B cell (primary cell): ENCODE measurements at regions not wholly inside any gene's neighbourhood (a gene's known extent, or its start where the extent isn't known, plus 50 kb on each side); places are given as distances from the start of the nearest gene placed in this dataset.

Experiments used
- CTCF ChIP-seq: fragments of 200-600 bp; IDR thresholded peaks from one replicate; pipeline ENCODE4 v1.8.0; 2022; ENCODE audit warnings: antibody characterized with exemption, mild to moderate bottlenecking
- EZH2 ChIP-seq: IDR thresholded peaks from 2 replicates; pipeline ENCODE4 v1.6.1; 2012; ENCODE audit warnings: borderline replicate concordance, low read depth, mild to moderate bottlenecking, moderate library complexity, low read length; ENCODE audit not compliant: insufficient read depth, poor library complexity, severe bottlenecking

- no peak for TF ChIP-seq CTCF
- TF ChIP-seq EZH2, result no peak
These were observed 931.1 kb downstream of the C6orf118 start for GRCh38 chr6:164378330-164378729.
